PC-9 (cell line): ENCODE measurements at regions not wholly inside any gene's neighbourhood (a gene's known extent, or its start where the extent isn't known, plus 50 kb on each side); places are given as distances from the start of the nearest gene placed in this dataset.
"Not testable (repeated sequence)": the region's sequence is repeated elsewhere in the genome, so short reads cannot be mapped to it uniquely, and the experiment has no call there.

Experiments used
- BruUV-seq: library from RNA; stranded (reverse); fragments of 400-500 nt; replicated peaks from 2 replicates; lab custom pipeline; 2021; lab: Mats Ljungman, UMichigan
- CTCF ChIA-PET: fragments of 300-600 bp; sonication (Branson Sonifier 250); formaldehyde crosslinking; loops from one replicate; lab custom pipeline; 2022; ENCODE audit warnings: antibody characterized with exemption; lab: Charles Lee
- POLR2A ChIA-PET: fragments of 300-600 bp; sonication (Branson Sonifier 250); formaldehyde crosslinking; loops from one replicate; lab custom pipeline; 2022; ENCODE audit warnings: antibody characterized with exemption; ENCODE audit not compliant: unreplicated experiment; lab: Charles Lee
- DNase-seq, 2 experiments: peaks; one replicate each; pipeline versions ENCODE4 v3.0.0 to v3.0.0-alpha.2; 2015 to 2022; ENCODE audit warnings: mixed read lengths in 1 of 2
- H2AFZ ChIP-seq: fragments of 200-600 bp; sonication (generic); 2 replicates; pipeline ENCODE4 v1.8.1; 2017; ENCODE audit warnings: antibody characterized with exemption
- H3F3A ChIP-seq: fragments of 200-600 bp; sonication (generic); 2 replicates; pipeline ENCODE4 v1.8.1; 2017; ENCODE audit warnings: antibody characterized with exemption, mild to moderate bottlenecking, low read depth; ENCODE audit not compliant: insufficient read depth
- H3K27ac ChIP-seq: fragments of 200-600 bp; sonication (generic); 2 replicates; pipeline ENCODE4 v1.6.1; 2016; ENCODE audit warnings: mixed run types
- H3K27me3 ChIP-seq: fragments of 200-600 bp; sonication (generic); 2 replicates; pipeline ENCODE4 v1.6.1; 2016; ENCODE audit warnings: low read depth, mixed run types; ENCODE audit not compliant: insufficient read depth
- H3K36me3 ChIP-seq: fragments of 200-600 bp; sonication (generic); 2 replicates; pipeline ENCODE4 v1.6.1; 2016; ENCODE audit warnings: low read depth, mixed run types
- H3K4me1 ChIP-seq: fragments of 200-600 bp; sonication (generic); replicated peaks from 2 replicates; pipeline ENCODE4 v1.6.1; 2016; ENCODE audit warnings: mixed run types; ENCODE audit not compliant: insufficient read depth
- H3K4me2 ChIP-seq: fragments of 200-600 bp; sonication (generic); 2 replicates; pipeline ENCODE4 v1.6.1; 2017; ENCODE audit warnings: mixed run types
- H3K4me3 ChIP-seq: fragments of 200-600 bp; sonication (generic); 2 replicates; pipeline ENCODE4 v1.6.1; 2016; ENCODE audit warnings: mixed run types
- H3K79me2 ChIP-seq: fragments of 200-600 bp; sonication (generic); 2 replicates; pipeline ENCODE4 v1.6.1; 2017; ENCODE audit warnings: low read depth, mixed run types
- H3K9me2 ChIP-seq: fragments of 200-600 bp; sonication (generic); 2 replicates; pipeline ENCODE4 v1.8.1; 2017; ENCODE audit warnings: mild to moderate bottlenecking; ENCODE audit not compliant: insufficient read depth
- H3K9me3 ChIP-seq: fragments of 200-600 bp; sonication (generic); 2 replicates; pipeline ENCODE4 v1.8.1; 2016; ENCODE audit warnings: low read depth; ENCODE audit not compliant: insufficient read depth
- H4K20me1 ChIP-seq: fragments of 200-600 bp; sonication (generic); 2 replicates; pipeline ENCODE4 v1.8.1; 2017; ENCODE audit not compliant: insufficient read depth
- EZH2 ChIP-seq: fragments of 200-600 bp; sonication (generic); IDR thresholded peaks from 2 replicates; pipeline ENCODE4 v1.8.0; 2017; ENCODE audit warnings: antibody characterized with exemption, low read depth
- intact Hi-C: fragments of 100-400 bp; cut with micrococcal nuclease; formaldehyde crosslinking; loops from one replicate; pipeline ENCODE4 v1.10.0; 2022; ENCODE audit not compliant: unreplicated experiment
- TF ChIP-seq, protein P1 (sequence below): fragments of 200-600 bp; sonication (generic); conservative IDR thresholded peaks from 2 replicates; pipeline ENCODE4 v1.6.1; 2017; ENCODE audit warnings: mixed run types, antibody characterized with exemption, mild to moderate bottlenecking, moderate library complexity

DNA sequence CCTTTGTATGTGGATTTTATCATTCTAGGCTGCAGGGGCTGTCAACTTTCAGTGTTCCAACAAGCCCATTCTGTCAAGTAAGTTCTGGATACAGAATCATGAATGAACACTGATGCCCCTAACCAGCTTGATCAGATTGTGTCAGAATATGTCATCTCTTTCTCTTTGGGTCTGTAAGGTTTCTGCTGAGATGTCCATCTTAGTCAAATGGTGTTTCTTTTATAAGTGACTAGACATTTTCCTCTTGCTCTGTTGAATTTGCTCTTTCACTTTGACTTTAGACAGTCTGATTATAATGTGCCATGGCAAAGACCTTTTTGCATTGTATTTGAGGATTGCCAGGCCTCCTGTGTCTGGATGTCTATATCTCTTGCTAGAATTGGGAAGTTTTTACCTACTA lies 660.9 kb upstream of the CBLB start:
- no peaks in the 10 kb centered on the region for H3K36me3 ChIP-seq
- H3K4me3 ChIP-seq = no peak overlapping the region
- BruUV-seq = no TSS peak
- no peak overlapping the region for H3K4me2 ChIP-seq
- H3K27me3 ChIP-seq = no peaks in the 10 kb centered on the region
- no peaks in the 10 kb centered on the region for H3K9me2 ChIP-seq
- no peaks in the 10 kb centered on the region; the same call in 1 of the 2 replicates for H3K9me3 ChIP-seq
- no peaks in the 10 kb centered on the region for H3F3A ChIP-seq
- TF ChIP-seq, protein P1, sequence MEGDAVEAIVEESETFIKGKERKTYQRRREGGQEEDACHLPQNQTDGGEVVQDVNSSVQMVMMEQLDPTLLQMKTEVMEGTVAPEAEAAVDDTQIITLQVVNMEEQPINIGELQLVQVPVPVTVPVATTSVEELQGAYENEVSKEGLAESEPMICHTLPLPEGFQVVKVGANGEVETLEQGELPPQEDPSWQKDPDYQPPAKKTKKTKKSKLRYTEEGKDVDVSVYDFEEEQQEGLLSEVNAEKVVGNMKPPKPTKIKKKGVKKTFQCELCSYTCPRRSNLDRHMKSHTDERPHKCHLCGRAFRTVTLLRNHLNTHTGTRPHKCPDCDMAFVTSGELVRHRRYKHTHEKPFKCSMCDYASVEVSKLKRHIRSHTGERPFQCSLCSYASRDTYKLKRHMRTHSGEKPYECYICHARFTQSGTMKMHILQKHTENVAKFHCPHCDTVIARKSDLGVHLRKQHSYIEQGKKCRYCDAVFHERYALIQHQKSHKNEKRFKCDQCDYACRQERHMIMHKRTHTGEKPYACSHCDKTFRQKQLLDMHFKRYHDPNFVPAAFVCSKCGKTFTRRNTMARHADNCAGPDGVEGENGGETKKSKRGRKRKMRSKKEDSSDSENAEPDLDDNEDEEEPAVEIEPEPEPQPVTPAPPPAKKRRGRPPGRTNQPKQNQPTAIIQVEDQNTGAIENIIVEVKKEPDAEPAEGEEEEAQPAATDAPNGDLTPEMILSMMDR = no peak
- TF ChIP-seq EZH2 = no peak
- no peaks in the 10 kb centered on the region for H4K20me1 ChIP-seq
- POLR2A ChIA-PET = no interaction called here
- no peaks in the 10 kb centered on the region for H3K79me2 ChIP-seq
- CTCF ChIA-PET = no interaction called here
- no peak for DNase-seq
- H3K4me1 ChIP-seq = no peaks in the 10 kb centered on the region
- intact Hi-C loops = loop anchor here (10.0 kb wide), 1 partner anchor 165 kb away; no protein-coding TSS in a partner anchor
- H2AFZ ChIP-seq = no peak overlapping the region
- no peak overlapping the region for H3K27ac ChIP-seq

DNA sequence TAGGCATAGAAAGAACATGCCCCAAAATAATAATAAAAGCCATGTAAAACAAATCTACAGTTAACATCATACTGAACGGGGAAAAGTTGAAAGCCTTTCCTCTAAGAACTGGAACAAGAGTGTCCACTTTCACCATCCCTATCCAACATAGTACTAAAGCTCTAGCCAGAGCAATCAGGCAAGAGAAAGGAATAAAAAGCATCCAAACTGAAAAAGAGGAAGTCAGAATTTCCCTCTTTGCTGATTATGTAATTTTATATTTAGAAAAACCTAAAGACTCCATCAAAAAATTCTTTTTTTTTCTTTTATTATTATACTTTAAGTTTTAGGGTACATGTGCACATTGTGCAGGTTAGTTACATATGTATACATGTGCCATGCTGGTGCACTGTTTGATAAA lies 661.6 kb upstream of the CBLB start:
- no peak overlapping the region for H2AFZ ChIP-seq
- H3K4me3 ChIP-seq = no peak overlapping the region
- no peaks in the 10 kb centered on the region for H3K27me3 ChIP-seq
- no peak overlapping the region for H3K4me2 ChIP-seq
- intact Hi-C loops = no loop called here
- ChIA-PET POLR2A (no interaction called here), CTCF (no interaction called here)
- no peak for DNase-seq
- no TSS peak for BruUV-seq
- no peaks in the 10 kb centered on the region for H3K9me2 ChIP-seq
- no peak for TF ChIP-seq EZH2
- TF ChIP-seq, protein P1 = no peak
- no peaks in the 10 kb centered on the region; the same call in 1 of the 2 replicates for H3K9me3 ChIP-seq
- H4K20me1 ChIP-seq = no peaks in the 10 kb centered on the region
- H3F3A ChIP-seq = no peaks in the 10 kb centered on the region
- no peaks in the 10 kb centered on the region for H3K36me3 ChIP-seq
- no peak overlapping the region for H3K27ac ChIP-seq
- H3K79me2 ChIP-seq = no peaks in the 10 kb centered on the region
- H3K4me1 ChIP-seq = no peaks in the 10 kb centered on the region

DNA sequence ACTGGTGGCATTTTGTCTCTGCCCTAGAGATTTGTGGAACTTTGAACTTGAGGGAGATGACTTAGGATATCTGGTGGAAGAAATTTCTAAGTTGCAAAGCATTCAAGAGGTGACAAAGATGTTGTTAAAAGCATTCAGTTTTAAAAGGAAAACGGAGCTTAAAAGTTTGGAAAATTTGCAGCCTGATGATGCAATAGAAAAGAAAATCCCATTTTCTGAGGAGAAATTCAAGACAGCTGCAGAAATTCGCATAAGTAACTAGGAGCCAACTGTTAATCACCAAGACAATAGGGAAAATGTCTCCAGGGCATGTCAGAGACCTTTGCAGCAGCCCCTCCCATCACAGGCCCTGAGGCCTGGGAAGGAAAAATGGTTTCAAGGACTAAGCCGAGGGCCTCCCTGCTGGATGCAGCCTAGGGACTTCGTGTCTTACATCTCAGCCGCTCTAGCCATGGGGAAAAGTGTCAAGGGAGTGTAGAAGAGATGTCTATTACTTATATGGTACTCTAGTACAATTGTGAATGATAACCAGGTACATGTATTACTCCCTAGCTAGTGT lies 663.0 kb upstream of the CBLB start:
- BruUV-seq, H3K4me2 ChIP-seq, H3K27ac ChIP-seq, H3K4me3 ChIP-seq, H4K20me1 ChIP-seq, H3K4me1 ChIP-seq, H3K36me3 ChIP-seq, H3K79me2 ChIP-seq, H3K27me3 ChIP-seq, H2AFZ ChIP-seq, H3F3A ChIP-seq, CTCF ChIA-PET, H3K9me3 ChIP-seq, intact Hi-C loops, H3K9me2 ChIP-seq, POLR2A ChIA-PET, DNase-seq: not testable (repeated sequence)
